Right ventricle myocardium superior (tissue), 1 donor: ENCODE measurements at regions not wholly inside any gene's neighbourhood (a gene's known extent, or its start where the extent isn't known, plus 50 kb on each side); places are given as distances from the start of the nearest gene placed in this dataset.
"Not testable (repeated sequence)": the region's sequence is repeated elsewhere in the genome, so short reads cannot be mapped to it uniquely, and the experiment has no call there.

Source experiments
- ATAC-seq: fragments of 200-7000 bp; cut with Tn5 transposase; one replicate; pipeline ENCODE4 v1.9.1; 2020; ENCODE audit warnings: mild to moderate bottlenecking; ENCODE audit not compliant: poor library complexity
- DNase-seq: peaks from one replicate; pipeline ENCODE4 v3.0.0-alpha.2; 2020
- intact Hi-C: fragments of 100-400 bp; cut with DNase I; formaldehyde crosslinking; loops from one replicate; pipeline ENCODE4 v1.11.2; 2022
- donor health status: DM: no; HTN: yes; CAD: no; lungs with severe emphysema.

GRCh38 chr7:137127058-137127457 lies 216.5 kb downstream of the PTN start:
- DNase-seq = no peak
- intact Hi-C loops = no loop called here
- no peak for ATAC-seq

- ATAC-seq (no peak), DNase-seq (no peak)
- intact Hi-C loops = no loop called here
Measured at GRCh38 chr7:137122145-137122544, 221.4 kb downstream of the PTN start.

- intact Hi-C loops = no loop called here
- ATAC-seq (no peak), DNase-seq (no peak)
Measured at GRCh38 chr7:137120690-137121089, 222.8 kb downstream of the PTN start.

GRCh38 chr7:137110535-137110934 lies 233.0 kb downstream of the PTN start:
- DNase-seq (no peak), ATAC-seq (no peak)
- intact Hi-C loops = no loop called here

GRCh38 chr7:137110091-137110509 lies 233.4 kb downstream of the PTN start:
- no peak for DNase-seq
- intact Hi-C loops = no loop called here

GRCh38 chr7:137107802-137108201 lies 235.7 kb downstream of the PTN start:
- intact Hi-C loops, DNase-seq, ATAC-seq: not testable (repeated sequence)

More at GRCh38 chr7:137110091-137110509, 233.4 kb downstream of the PTN start:
- no peak for ATAC-seq

- DNase-seq, intact Hi-C loops, ATAC-seq: not testable (repeated sequence)
Measured at GRCh38 chr7:137103526-137103925, 235.1 kb downstream of the CHRM2 start.

GRCh38 chr7:137097111-137097510 lies 228.7 kb downstream of the CHRM2 start:
- DNase-seq (no peak), ATAC-seq (peak; percentile 48)
- intact Hi-C loops = no loop called here

- peak; percentile 76 for ATAC-seq
- intact Hi-C loops = no loop called here
- no peak for DNase-seq
Measured at GRCh38 chr7:137096607-137097006, 228.2 kb downstream of the CHRM2 start.

- DNase-seq = no peak
- ATAC-seq = no peak
- intact Hi-C loops = no loop called here
Measured at GRCh38 chr7:137093198-137093597, 224.7 kb downstream of the CHRM2 start.

GRCh38 chr7:137091396-137091795 lies 222.9 kb downstream of the CHRM2 start:
- intact Hi-C loops = no loop called here
- ATAC-seq (peak; percentile 79), DNase-seq (no peak)

- DNase-seq (no peak), ATAC-seq (no peak)
- intact Hi-C loops = loop anchor here (10.0 kb wide), 1 partner anchor 212 kb away; no protein-coding TSS in a partner anchor
Measured at GRCh38 chr7:137086896-137087295, 218.4 kb downstream of the CHRM2 start.

- intact Hi-C loops = loop anchor here (10.0 kb wide), 1 partner anchor 210 kb away; no protein-coding TSS in a partner anchor
- ATAC-seq (peak; percentile 51), DNase-seq (no peak)
Measured at GRCh38 chr7:137084607-137085380, 216.3 kb downstream of the CHRM2 start.

GRCh38 chr7:137082391-137082790 lies 213.9 kb downstream of the CHRM2 start:
- ATAC-seq = peak; percentile 14
- intact Hi-C loops = loop anchor here (10.0 kb wide), 1 partner anchor 208 kb away; no protein-coding TSS in a partner anchor
- no peak for DNase-seq

GRCh38 chr7:137081321-137082093 lies 213.1 kb downstream of the CHRM2 start:
- intact Hi-C loops = loop anchor here (10.0 kb wide), 1 partner anchor 207 kb away; no protein-coding TSS in a partner anchor
- peak; percentile 95 for ATAC-seq
- DNase-seq = peak; percentile 84

GRCh38 chr7:137080516-137081203 lies 212.2 kb downstream of the CHRM2 start:
- intact Hi-C loops = loop anchor here (10.0 kb wide), 1 partner anchor 206 kb away; no protein-coding TSS in a partner anchor
- peak; percentile 22 for ATAC-seq

GRCh38 chr7:137078781-137079180 lies 210.3 kb downstream of the CHRM2 start:
- ATAC-seq (no peak), DNase-seq (no peak)
- intact Hi-C loops = no loop called here

More at GRCh38 chr7:137080516-137081203, 212.2 kb downstream of the CHRM2 start:
- DNase-seq = no peak

GRCh38 chr7:137074391-137075030 lies 206.1 kb downstream of the CHRM2 start:
- ATAC-seq (no peak), DNase-seq (no peak)
- intact Hi-C loops = no loop called here
